PC-9 (cell line): ENCODE measurements at regions not wholly inside any gene's neighbourhood (a gene's known extent, or its start where the extent isn't known, plus 50 kb on each side); places are given as distances from the start of the nearest gene placed in this dataset.

Experiments used
- EZH2 ChIP-seq: fragments of 200-600 bp; sonication (generic); IDR thresholded peaks from 2 replicates; pipeline ENCODE4 v1.8.0; 2017; ENCODE audit warnings: antibody characterized with exemption, low read depth
- TF ChIP-seq, protein P1 (sequence below): fragments of 200-600 bp; sonication (generic); conservative IDR thresholded peaks from 2 replicates; pipeline ENCODE4 v1.6.1; 2017; ENCODE audit warnings: mixed run types, antibody characterized with exemption, mild to moderate bottlenecking, moderate library complexity

DNA sequence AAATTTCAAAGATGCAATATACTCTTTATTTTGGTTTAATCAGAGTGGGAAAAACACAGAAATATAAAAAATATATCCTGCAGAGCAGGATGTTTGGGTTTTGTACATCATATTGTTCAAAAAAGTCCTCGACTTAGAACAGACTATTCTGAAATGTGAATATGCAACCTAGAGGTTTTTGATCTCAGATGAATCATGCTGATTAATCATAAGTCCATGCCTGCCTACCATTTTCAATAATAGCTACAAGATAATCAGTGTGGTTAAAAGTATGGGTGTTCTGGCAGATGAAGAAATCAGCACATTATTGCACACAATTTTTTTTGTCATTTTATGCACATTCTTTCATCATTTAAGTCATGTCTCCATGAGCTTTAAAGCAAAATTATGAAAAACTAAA, 1261.0 kb upstream of the NXPH2 start:
- TF ChIP-seq, protein P1, sequence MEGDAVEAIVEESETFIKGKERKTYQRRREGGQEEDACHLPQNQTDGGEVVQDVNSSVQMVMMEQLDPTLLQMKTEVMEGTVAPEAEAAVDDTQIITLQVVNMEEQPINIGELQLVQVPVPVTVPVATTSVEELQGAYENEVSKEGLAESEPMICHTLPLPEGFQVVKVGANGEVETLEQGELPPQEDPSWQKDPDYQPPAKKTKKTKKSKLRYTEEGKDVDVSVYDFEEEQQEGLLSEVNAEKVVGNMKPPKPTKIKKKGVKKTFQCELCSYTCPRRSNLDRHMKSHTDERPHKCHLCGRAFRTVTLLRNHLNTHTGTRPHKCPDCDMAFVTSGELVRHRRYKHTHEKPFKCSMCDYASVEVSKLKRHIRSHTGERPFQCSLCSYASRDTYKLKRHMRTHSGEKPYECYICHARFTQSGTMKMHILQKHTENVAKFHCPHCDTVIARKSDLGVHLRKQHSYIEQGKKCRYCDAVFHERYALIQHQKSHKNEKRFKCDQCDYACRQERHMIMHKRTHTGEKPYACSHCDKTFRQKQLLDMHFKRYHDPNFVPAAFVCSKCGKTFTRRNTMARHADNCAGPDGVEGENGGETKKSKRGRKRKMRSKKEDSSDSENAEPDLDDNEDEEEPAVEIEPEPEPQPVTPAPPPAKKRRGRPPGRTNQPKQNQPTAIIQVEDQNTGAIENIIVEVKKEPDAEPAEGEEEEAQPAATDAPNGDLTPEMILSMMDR: no peak
- no peak for TF ChIP-seq EZH2
